ENCODE measurements at regions not wholly inside any gene's neighbourhood (a gene's known extent, or its start where the extent isn't known, plus 50 kb on each side); places are given as distances from the start of the nearest gene placed in this dataset.

GRCh38 chr1:221877311-221877710 is 135.4 kb upstream of the DUSP10 start:
- no peak for DNase-seq
- Histone ChIP-seq H3K27ac (ENCODE audit: insufficient read depth, low read length, poor library complexity, severe bottlenecking) (no peak overlapping the region), H3K36me3 (ENCODE audit: control insufficient read depth, insufficient read depth, low read length) (no peaks in the 10 kb centered on the region), H3K4me3 (ENCODE audit: insufficient read depth, low read depth, low read length, poor library complexity, severe bottlenecking) (no peak overlapping the region), H3K27me3 (replicated peaks; ENCODE audit: control insufficient read depth, insufficient read depth, low read length, poor library complexity, severe bottlenecking) (no peaks in the 10 kb centered on the region), H3K9me3 (ENCODE audit: control insufficient read depth, low read length) (no peaks in the 10 kb centered on the region), H3K4me1 (ENCODE audit: control insufficient read depth, insufficient read depth, low read length, poor library complexity, severe bottlenecking) (no peaks in the 10 kb centered on the region)

- Histone ChIP-seq H3K4me3 (ENCODE audit: insufficient read depth, low read depth, low read length, poor library complexity, severe bottlenecking) (no peak overlapping the region), H3K27me3 (replicated peaks; ENCODE audit: control insufficient read depth, insufficient read depth, low read length, poor library complexity, severe bottlenecking) (no peaks in the 10 kb centered on the region), H3K9me3 (ENCODE audit: control insufficient read depth, low read length) (no peaks in the 10 kb centered on the region), H3K4me1 (ENCODE audit: control insufficient read depth, insufficient read depth, low read length, poor library complexity, severe bottlenecking) (no peaks in the 10 kb centered on the region), H3K36me3 (ENCODE audit: control insufficient read depth, insufficient read depth, low read length) (no peaks in the 10 kb centered on the region), H3K27ac (ENCODE audit: insufficient read depth, low read length, poor library complexity, severe bottlenecking) (no peak overlapping the region)
- DNase-seq, result no peak
These were observed 133.1 kb upstream of the DUSP10 start for GRCh38 chr1:221875004-221875330.

- DNase-seq, result no peak
- Histone ChIP-seq H3K4me3 (ENCODE audit: insufficient read depth, low read depth, low read length, poor library complexity, severe bottlenecking) (no peak overlapping the region), H3K36me3 (ENCODE audit: control insufficient read depth, insufficient read depth, low read length) (no peaks in the 10 kb centered on the region), H3K27ac (ENCODE audit: insufficient read depth, low read length, poor library complexity, severe bottlenecking) (no peak overlapping the region), H3K9me3 (ENCODE audit: control insufficient read depth, low read length) (no peaks in the 10 kb centered on the region), H3K4me1 (ENCODE audit: control insufficient read depth, insufficient read depth, low read length, poor library complexity, severe bottlenecking) (no peaks in the 10 kb centered on the region), H3K27me3 (replicated peaks; ENCODE audit: control insufficient read depth, insufficient read depth, low read length, poor library complexity, severe bottlenecking) (no peaks in the 10 kb centered on the region)
These were observed 132.6 kb upstream of the DUSP10 start for GRCh38 chr1:221874285-221875003.

- Histone ChIP-seq H3K4me1 (ENCODE audit: control insufficient read depth, insufficient read depth, low read length, poor library complexity, severe bottlenecking) (no peaks in the 10 kb centered on the region), H3K27me3 (replicated peaks; ENCODE audit: control insufficient read depth, insufficient read depth, low read length, poor library complexity, severe bottlenecking) (no peaks in the 10 kb centered on the region), H3K9me3 (ENCODE audit: control insufficient read depth, low read length) (no peaks in the 10 kb centered on the region), H3K36me3 (ENCODE audit: control insufficient read depth, insufficient read depth, low read length) (no peaks in the 10 kb centered on the region), H3K4me3 (ENCODE audit: insufficient read depth, low read depth, low read length, poor library complexity, severe bottlenecking) (no peak overlapping the region), H3K27ac (ENCODE audit: insufficient read depth, low read length, poor library complexity, severe bottlenecking) (no peak overlapping the region)
- DNase-seq, result no peak
These were observed 131.8 kb upstream of the DUSP10 start for GRCh38 chr1:221873673-221874072.

- Histone ChIP-seq H3K36me3 (ENCODE audit: control insufficient read depth, insufficient read depth, low read length) (no peaks in the 10 kb centered on the region), H3K4me1 (ENCODE audit: control insufficient read depth, insufficient read depth, low read length, poor library complexity, severe bottlenecking) (no peaks in the 10 kb centered on the region), H3K4me3 (ENCODE audit: insufficient read depth, low read depth, low read length, poor library complexity, severe bottlenecking) (no peak overlapping the region), H3K27me3 (replicated peaks; ENCODE audit: control insufficient read depth, insufficient read depth, low read length, poor library complexity, severe bottlenecking) (no peaks in the 10 kb centered on the region), H3K27ac (ENCODE audit: insufficient read depth, low read length, poor library complexity, severe bottlenecking) (no peak overlapping the region), H3K9me3 (ENCODE audit: control insufficient read depth, low read length) (no peaks in the 10 kb centered on the region)
- no peak for DNase-seq
These were observed 129.2 kb upstream of the DUSP10 start for GRCh38 chr1:221871056-221871455.

- no peaks in the 10 kb centered on the region for H3K9me3 ChIP-seq (ENCODE audit: control insufficient read depth, low read length)
- DNase-seq, result no peak
- no peak overlapping the region for H3K27ac ChIP-seq (ENCODE audit: insufficient read depth, low read length, poor library complexity, severe bottlenecking)
- H3K4me1 ChIP-seq (ENCODE audit: control insufficient read depth, insufficient read depth, low read length, poor library complexity, severe bottlenecking), result no peaks in the 10 kb centered on the region
- H3K36me3 ChIP-seq (ENCODE audit: control insufficient read depth, insufficient read depth, low read length), result no peaks in the 10 kb centered on the region
- no peak overlapping the region for H3K4me3 ChIP-seq (ENCODE audit: insufficient read depth, low read depth, low read length, poor library complexity, severe bottlenecking)
- no peaks in the 10 kb centered on the region for H3K27me3 ChIP-seq (replicated peaks; ENCODE audit: control insufficient read depth, insufficient read depth, low read length, poor library complexity, severe bottlenecking)
These were observed 127.9 kb upstream of the DUSP10 start for GRCh38 chr1:221869779-221870178.

- DNase-seq, result no peak
- H3K27me3 ChIP-seq (replicated peaks; ENCODE audit: control insufficient read depth, insufficient read depth, low read length, poor library complexity, severe bottlenecking), result no peaks in the 10 kb centered on the region
- no peaks in the 10 kb centered on the region for H3K9me3 ChIP-seq (ENCODE audit: control insufficient read depth, low read length)
- H3K4me3 ChIP-seq (ENCODE audit: insufficient read depth, low read depth, low read length, poor library complexity, severe bottlenecking), result no peak overlapping the region
- H3K36me3 ChIP-seq (ENCODE audit: control insufficient read depth, insufficient read depth, low read length), result no peaks in the 10 kb centered on the region
- no peaks in the 10 kb centered on the region for H3K4me1 ChIP-seq (ENCODE audit: control insufficient read depth, insufficient read depth, low read length, poor library complexity, severe bottlenecking)
- no peak overlapping the region for H3K27ac ChIP-seq (ENCODE audit: insufficient read depth, low read length, poor library complexity, severe bottlenecking)
These were observed 126.9 kb upstream of the DUSP10 start for GRCh38 chr1:221868593-221869303.

- Histone ChIP-seq H3K27me3 (replicated peaks; ENCODE audit: control insufficient read depth, insufficient read depth, low read length, poor library complexity, severe bottlenecking) (no peaks in the 10 kb centered on the region), H3K27ac (ENCODE audit: insufficient read depth, low read length, poor library complexity, severe bottlenecking) (no peak overlapping the region), H3K9me3 (ENCODE audit: control insufficient read depth, low read length) (no peaks in the 10 kb centered on the region), H3K36me3 (ENCODE audit: control insufficient read depth, insufficient read depth, low read length) (no peaks in the 10 kb centered on the region), H3K4me1 (ENCODE audit: control insufficient read depth, insufficient read depth, low read length, poor library complexity, severe bottlenecking) (no peaks in the 10 kb centered on the region), H3K4me3 (ENCODE audit: insufficient read depth, low read depth, low read length, poor library complexity, severe bottlenecking) (no peak overlapping the region)
- no peak for DNase-seq
These were observed 125.1 kb upstream of the DUSP10 start for GRCh38 chr1:221867003-221867402.

- Histone ChIP-seq H3K9me3 (ENCODE audit: control insufficient read depth, low read length) (no peaks in the 10 kb centered on the region), H3K27ac (ENCODE audit: insufficient read depth, low read length, poor library complexity, severe bottlenecking) (no peak overlapping the region), H3K4me3 (ENCODE audit: insufficient read depth, low read depth, low read length, poor library complexity, severe bottlenecking) (no peak overlapping the region), H3K4me1 (ENCODE audit: control insufficient read depth, insufficient read depth, low read length, poor library complexity, severe bottlenecking) (no peaks in the 10 kb centered on the region), H3K27me3 (replicated peaks; ENCODE audit: control insufficient read depth, insufficient read depth, low read length, poor library complexity, severe bottlenecking) (no peaks in the 10 kb centered on the region), H3K36me3 (ENCODE audit: control insufficient read depth, insufficient read depth, low read length) (no peaks in the 10 kb centered on the region)
- DNase-seq, result no peak
These were observed 123.9 kb upstream of the DUSP10 start for GRCh38 chr1:221865808-221866207.

GRCh38 chr1:221863635-221864034 is 121.7 kb upstream of the DUSP10 start:
- H3K36me3 ChIP-seq (ENCODE audit: control insufficient read depth, insufficient read depth, low read length), result no peaks in the 10 kb centered on the region
- no peaks in the 10 kb centered on the region for H3K4me1 ChIP-seq (ENCODE audit: control insufficient read depth, insufficient read depth, low read length, poor library complexity, severe bottlenecking)
- no peak overlapping the region for H3K4me3 ChIP-seq (ENCODE audit: insufficient read depth, low read depth, low read length, poor library complexity, severe bottlenecking)
- H3K9me3 ChIP-seq (ENCODE audit: control insufficient read depth, low read length), result no peaks in the 10 kb centered on the region
- no peak for DNase-seq
- H3K27ac ChIP-seq (ENCODE audit: insufficient read depth, low read length, poor library complexity, severe bottlenecking), result no peak overlapping the region
- H3K27me3 ChIP-seq (replicated peaks; ENCODE audit: control insufficient read depth, insufficient read depth, low read length, poor library complexity, severe bottlenecking), result no peaks in the 10 kb centered on the region
